Activated CD4-positive, alpha-beta T cell treated with anti-CD3 and anti-CD28 coated beads, Interleukin-2, amount 50 U/mL, for 48 hours (primary cell): ENCODE measurements at regions not wholly inside any gene's neighbourhood (a gene's known extent, or its start where the extent isn't known, plus 50 kb on each side); places are given as distances from the start of the nearest gene placed in this dataset.
"Not testable (repeated sequence)": the region's sequence is repeated elsewhere in the genome, so short reads cannot be mapped to it uniquely, and the experiment has no call there.

Source experiments
- DNase-seq, 2 experiments: peaks; one replicate each; pipeline ENCODE4 v3.0.0-alpha.2; 2020

GRCh38 chr2:147351784-147352183 lies 493.0 kb upstream of the ACVR2A start:
- no peak for DNase-seq

GRCh38 chr2:147348931-147349555 lies 495.8 kb upstream of the ACVR2A start:
- DNase-seq = no peak

- no peak for DNase-seq
These were observed 498.7 kb upstream of the ACVR2A start for GRCh38 chr2:147346142-147346541.

GRCh38 chr2:147345246-147345645 lies 499.6 kb upstream of the ACVR2A start:
- DNase-seq = no peak

- no peak for DNase-seq
These were observed 502.5 kb upstream of the ACVR2A start for GRCh38 chr2:147342329-147342728.

GRCh38 chr2:147331790-147332419 lies 512.9 kb upstream of the ACVR2A start:
- peak; percentile 43 to 56 for DNase-seq

- no peak for DNase-seq
These were observed 513.9 kb upstream of the ACVR2A start for GRCh38 chr2:147330925-147331324.

GRCh38 chr2:147327613-147328012 lies 517.2 kb upstream of the ACVR2A start:
- peak; percentile 14 to 34 for DNase-seq

- DNase-seq = no peak
These were observed 518.8 kb upstream of the ACVR2A start for GRCh38 chr2:147325990-147326389.

GRCh38 chr2:147320146-147320545 lies 524.7 kb upstream of the ACVR2A start:
- DNase-seq = no peak

- DNase-seq = no peak
These were observed 533.8 kb upstream of the ACVR2A start for GRCh38 chr2:147311058-147311430.

GRCh38 chr2:147310335-147311057 lies 534.3 kb upstream of the ACVR2A start:
- DNase-seq = no peak

- DNase-seq = peak; percentile 12 to 30
These were observed 547.0 kb upstream of the ACVR2A start for GRCh38 chr2:147297820-147298219.

GRCh38 chr2:147294825-147295392 lies 549.9 kb upstream of the ACVR2A start:
- DNase-seq = no peak

GRCh38 chr2:147293991-147294824 lies 550.6 kb upstream of the ACVR2A start:
- no peak for DNase-seq

GRCh38 chr2:147288131-147288530 lies 556.7 kb upstream of the ACVR2A start:
- peak in 1 of 2 experiments; percentile 10 for DNase-seq

GRCh38 chr2:147275943-147276342 lies 568.9 kb upstream of the ACVR2A start:
- no peak for DNase-seq

GRCh38 chr2:147273628-147274027 lies 571.2 kb upstream of the ACVR2A start:
- DNase-seq = no peak

GRCh38 chr2:147273106-147273505 lies 571.7 kb upstream of the ACVR2A start:
- DNase-seq = no peak

- DNase-seq = not testable (repeated sequence)
These were observed 575.2 kb upstream of the ACVR2A start for GRCh38 chr2:147269581-147269980.

- no peak for DNase-seq
These were observed 584.6 kb upstream of the ACVR2A start for GRCh38 chr2:147260241-147260640.

GRCh38 chr2:147255812-147256211 lies 589.0 kb upstream of the ACVR2A start:
- DNase-seq = no peak
